IMR-90 (cell line): ENCODE measurements at regions not wholly inside any gene's neighbourhood (a gene's known extent, or its start where the extent isn't known, plus 50 kb on each side); places are given as distances from the start of the nearest gene placed in this dataset.

Source experiments
- RCOR1 ChIP-seq: IDR thresholded peaks from 2 replicates; pipeline ENCODE4 v1.6.1; 2012; ENCODE audit warnings: mild to moderate bottlenecking, low read length, improper control_type of control experiment; ENCODE audit not compliant: insufficient replicate concordance
- USF2 ChIP-seq: fragments of 150-350 bp; IDR thresholded peaks from 2 replicates; pipeline ENCODE4 v1.6.1; 2017; ENCODE audit warnings: mild to moderate bottlenecking, antibody characterized with exemption, low read length, low read depth

GRCh38 chr20:50280851-50281655, 90.4 kb downstream of the CEBPB start (continued):
- TF ChIP-seq USF2 (no peak), RCOR1 (no peak)
